ENCODE measurements at regions not wholly inside any gene's neighbourhood (a gene's known extent, or its start where the extent isn't known, plus 50 kb on each side); places are given as distances from the start of the nearest gene placed in this dataset.

DNA sequence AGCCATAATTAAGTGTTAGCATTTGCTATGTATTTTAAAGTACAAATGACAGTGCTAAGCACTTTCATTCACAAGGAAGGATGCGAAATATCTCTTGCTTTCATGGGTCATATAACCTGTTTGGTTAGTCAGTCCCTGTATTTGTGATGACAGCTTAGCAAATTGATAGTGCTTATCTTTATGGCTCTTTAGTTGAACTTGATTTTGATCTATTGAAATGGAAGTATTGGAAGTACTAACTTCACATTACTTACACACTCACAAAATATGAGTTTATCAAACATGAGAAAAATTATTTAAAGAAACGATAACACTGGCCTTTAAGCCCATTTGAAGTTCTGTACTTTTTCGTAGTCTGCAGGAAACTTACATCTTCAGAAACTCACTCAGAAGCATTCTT lies 97.4 kb upstream of the NEUROD1 start:
- TF ChIP-seq, protein P1, sequence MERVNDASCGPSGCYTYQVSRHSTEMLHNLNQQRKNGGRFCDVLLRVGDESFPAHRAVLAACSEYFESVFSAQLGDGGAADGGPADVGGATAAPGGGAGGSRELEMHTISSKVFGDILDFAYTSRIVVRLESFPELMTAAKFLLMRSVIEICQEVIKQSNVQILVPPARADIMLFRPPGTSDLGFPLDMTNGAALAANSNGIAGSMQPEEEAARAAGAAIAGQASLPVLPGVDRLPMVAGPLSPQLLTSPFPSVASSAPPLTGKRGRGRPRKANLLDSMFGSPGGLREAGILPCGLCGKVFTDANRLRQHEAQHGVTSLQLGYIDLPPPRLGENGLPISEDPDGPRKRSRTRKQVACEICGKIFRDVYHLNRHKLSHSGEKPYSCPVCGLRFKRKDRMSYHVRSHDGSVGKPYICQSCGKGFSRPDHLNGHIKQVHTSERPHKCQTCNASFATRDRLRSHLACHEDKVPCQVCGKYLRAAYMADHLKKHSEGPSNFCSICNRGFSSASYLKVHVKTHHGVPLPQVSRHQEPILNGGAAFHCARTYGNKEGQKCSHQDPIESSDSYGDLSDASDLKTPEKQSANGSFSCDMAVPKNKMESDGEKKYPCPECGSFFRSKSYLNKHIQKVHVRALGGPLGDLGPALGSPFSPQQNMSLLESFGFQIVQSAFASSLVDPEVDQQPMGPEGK (CRISPR knock-in tag; IDR thresholded peaks at IDR 0.05; ENCODE audit: borderline replicate concordance): no peak
- no peak for TF ChIP-seq ARNTL (CRISPR knock-in tag; IDR thresholded peaks at IDR 0.05; ENCODE audit: borderline replicate concordance, low read depth)
- no peak for TF ChIP-seq PPARA (CRISPR knock-in tag; IDR thresholded peaks at IDR 0.05; ENCODE audit: borderline replicate concordance)
- no peak for TF ChIP-seq SNAI2 (CRISPR knock-in tag; IDR thresholded peaks at IDR 0.05)
- no peak for TF ChIP-seq ZFP30 (CRISPR knock-in tag; IDR thresholded peaks at IDR 0.05)
- no peak for TF ChIP-seq BACH2 (CRISPR knock-in tag; IDR thresholded peaks at IDR 0.05; ENCODE audit: borderline replicate concordance)
- TF ChIP-seq RARB (CRISPR knock-in tag; IDR thresholded peaks at IDR 0.05): no peak
- TF ChIP-seq, protein P2, sequence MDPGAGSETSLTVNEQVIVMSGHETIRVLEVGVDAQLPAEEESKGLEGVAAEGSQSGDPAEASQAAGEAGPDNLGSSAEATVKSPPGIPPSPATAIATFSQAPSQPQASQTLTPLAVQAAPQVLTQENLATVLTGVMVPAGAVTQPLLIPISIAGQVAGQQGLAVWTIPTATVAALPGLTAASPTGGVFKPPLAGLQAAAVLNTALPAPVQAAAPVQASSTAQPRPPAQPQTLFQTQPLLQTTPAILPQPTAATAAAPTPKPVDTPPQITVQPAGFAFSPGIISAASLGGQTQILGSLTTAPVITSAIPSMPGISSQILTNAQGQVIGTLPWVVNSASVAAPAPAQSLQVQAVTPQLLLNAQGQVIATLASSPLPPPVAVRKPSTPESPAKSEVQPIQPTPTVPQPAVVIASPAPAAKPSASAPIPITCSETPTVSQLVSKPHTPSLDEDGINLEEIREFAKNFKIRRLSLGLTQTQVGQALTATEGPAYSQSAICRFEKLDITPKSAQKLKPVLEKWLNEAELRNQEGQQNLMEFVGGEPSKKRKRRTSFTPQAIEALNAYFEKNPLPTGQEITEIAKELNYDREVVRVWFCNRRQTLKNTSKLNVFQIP (CRISPR knock-in tag; IDR thresholded peaks at IDR 0.05; ENCODE audit: borderline replicate concordance, low read depth): no peak
- no peak for TF ChIP-seq ZFP3 (CRISPR knock-in tag; IDR thresholded peaks at IDR 0.05)
- TF ChIP-seq ESRRG (CRISPR knock-in tag; IDR thresholded peaks at IDR 0.05): no peak
- TF ChIP-seq, protein P3, sequence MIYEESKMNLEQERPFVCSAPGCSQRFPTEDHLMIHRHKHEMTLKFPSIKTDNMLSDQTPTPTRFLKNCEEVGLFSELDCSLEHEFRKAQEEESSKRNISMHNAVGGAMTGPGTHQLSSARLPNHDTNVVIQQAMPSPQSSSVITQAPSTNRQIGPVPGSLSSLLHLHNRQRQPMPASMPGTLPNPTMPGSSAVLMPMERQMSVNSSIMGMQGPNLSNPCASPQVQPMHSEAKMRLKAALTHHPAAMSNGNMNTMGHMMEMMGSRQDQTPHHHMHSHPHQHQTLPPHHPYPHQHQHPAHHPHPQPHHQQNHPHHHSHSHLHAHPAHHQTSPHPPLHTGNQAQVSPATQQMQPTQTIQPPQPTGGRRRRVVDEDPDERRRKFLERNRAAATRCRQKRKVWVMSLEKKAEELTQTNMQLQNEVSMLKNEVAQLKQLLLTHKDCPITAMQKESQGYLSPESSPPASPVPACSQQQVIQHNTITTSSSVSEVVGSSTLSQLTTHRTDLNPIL (CRISPR knock-in tag; IDR thresholded peaks at IDR 0.05; ENCODE audit: low read depth): no peak
- no peak for TF ChIP-seq OSR1 (CRISPR knock-in tag; IDR thresholded peaks at IDR 0.05)
